Mononuclear cell (primary cell): ENCODE measurements at regions not wholly inside any gene's neighbourhood (a gene's known extent, or its start where the extent isn't known, plus 50 kb on each side); places are given as distances from the start of the nearest gene placed in this dataset.

ENCODE experiments used
- H3K27me3 ChIP-seq: 2 replicates; pipeline ENCODE4 v1.6.0; 2011; ENCODE audit warnings: low read length, control low read depth; ENCODE audit not compliant: insufficient read depth
- H3K4me1 ChIP-seq: 2 replicates; pipeline ENCODE4 v1.5.1; 2011; ENCODE audit warnings: mild to moderate bottlenecking, low read length, control low read depth; ENCODE audit not compliant: insufficient read depth
- H3K4me3 ChIP-seq: 2 replicates; pipeline ENCODE4 v1.5.1; 2011; ENCODE audit warnings: mild to moderate bottlenecking, low read length, moderate library complexity
- H3K9me3 ChIP-seq: 2 replicates; pipeline ENCODE4 v1.5.1; 2011; ENCODE audit warnings: low read depth, mild to moderate bottlenecking, control low read depth, low read length

DNA sequence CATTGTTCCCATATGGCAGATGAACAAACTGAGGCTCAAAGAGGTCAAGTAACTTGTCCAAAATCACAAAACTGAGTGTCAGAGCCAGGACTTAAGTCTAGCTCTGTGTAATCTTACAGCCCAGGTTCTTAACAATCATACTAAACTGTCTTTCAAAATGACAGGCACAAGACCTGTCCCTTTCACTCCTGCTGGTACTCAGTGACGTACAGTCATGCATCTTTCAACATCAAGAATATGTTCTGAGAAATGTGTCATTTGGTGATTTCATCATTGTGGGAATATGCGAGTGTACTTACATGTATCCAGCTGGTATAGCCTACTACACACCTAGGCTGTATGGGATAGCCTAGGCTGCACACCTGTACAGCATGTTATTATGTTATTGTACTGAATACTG, 646.8 kb upstream of the WWC1 start:
- H3K9me3 ChIP-seq, result no peaks in the 10 kb centered on the region
- H3K4me3 ChIP-seq, result no peak overlapping the region
- no peaks in the 10 kb centered on the region for H3K27me3 ChIP-seq
- no peaks in the 10 kb centered on the region for H3K4me1 ChIP-seq

DNA sequence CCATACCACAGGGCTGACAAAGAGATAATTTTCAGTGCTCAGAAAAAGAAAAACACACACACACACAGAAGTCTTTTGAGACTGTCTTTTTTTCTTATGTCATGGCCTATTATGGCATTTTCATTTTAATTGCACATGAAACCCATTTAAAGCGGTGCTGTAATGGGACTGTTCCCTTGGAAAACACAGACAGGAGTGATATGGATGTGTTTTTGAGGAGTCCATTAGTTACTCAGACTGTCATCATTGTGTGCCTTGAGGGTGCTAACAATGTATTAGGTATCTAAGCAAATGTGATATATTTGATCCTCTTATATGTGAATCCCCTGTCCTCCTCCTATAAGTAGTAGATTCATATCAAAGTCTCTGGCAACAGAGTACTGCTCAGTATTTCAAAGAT, 642.0 kb upstream of the WWC1 start:
- H3K4me1 ChIP-seq, result no peaks in the 10 kb centered on the region

DNA sequence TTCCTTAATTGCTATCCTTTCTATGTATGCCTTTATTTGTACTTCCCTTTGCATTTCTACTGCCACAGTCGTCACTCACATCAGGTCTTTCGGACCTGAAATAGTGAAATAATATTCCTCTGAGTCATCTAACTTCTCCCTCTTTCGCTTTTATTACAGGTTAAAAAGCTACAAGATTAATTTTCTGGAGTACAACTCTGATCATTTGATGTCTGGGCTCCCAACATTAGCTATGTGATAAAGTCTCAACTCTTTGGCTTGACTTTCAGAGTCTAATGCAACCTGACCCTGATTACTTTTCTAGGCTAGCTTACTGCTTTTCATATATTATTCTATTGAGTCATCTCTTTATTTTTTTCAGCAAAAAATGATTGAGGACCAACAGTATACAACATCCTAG, 638.8 kb upstream of the WWC1 start:
- Histone ChIP-seq H3K4me1 (no peaks in the 10 kb centered on the region), H3K27me3 (no peaks in the 10 kb centered on the region), H3K4me3 (no peak overlapping the region), H3K9me3 (no peaks in the 10 kb centered on the region)

More for the DNA sequence above, 642.0 kb upstream of the WWC1 start:
- no peaks in the 10 kb centered on the region for H3K9me3 ChIP-seq
- H3K27me3 ChIP-seq, result no peaks in the 10 kb centered on the region
- H3K4me3 ChIP-seq, result no peak overlapping the region

DNA sequence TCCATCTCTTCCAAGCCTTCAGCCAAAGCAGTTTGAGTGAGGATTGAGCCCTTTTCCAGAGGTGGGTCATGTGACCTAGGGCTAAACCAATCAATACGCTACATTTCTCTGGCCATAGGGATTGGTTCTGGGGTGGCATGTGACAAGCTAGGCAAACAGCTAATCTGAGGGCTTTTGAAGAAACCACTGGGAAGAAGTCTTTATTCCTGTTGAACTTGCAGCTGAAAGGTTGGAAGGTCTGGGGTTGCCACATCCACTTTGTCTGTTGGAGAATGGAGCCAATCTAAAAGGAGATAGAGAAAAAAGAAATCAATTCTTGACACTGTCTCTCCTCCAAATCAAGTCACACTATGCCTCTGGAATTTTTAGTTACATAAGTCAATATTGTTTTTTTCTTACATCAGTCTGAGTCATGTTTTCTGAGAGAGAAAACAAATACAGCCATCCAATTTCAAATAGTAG, 637.8 kb upstream of the WWC1 start:
- Histone ChIP-seq H3K4me3 (no peak overlapping the region), H3K9me3 (no peaks in the 10 kb centered on the region), H3K4me1 (no peaks in the 10 kb centered on the region), H3K27me3 (no peaks in the 10 kb centered on the region)

DNA sequence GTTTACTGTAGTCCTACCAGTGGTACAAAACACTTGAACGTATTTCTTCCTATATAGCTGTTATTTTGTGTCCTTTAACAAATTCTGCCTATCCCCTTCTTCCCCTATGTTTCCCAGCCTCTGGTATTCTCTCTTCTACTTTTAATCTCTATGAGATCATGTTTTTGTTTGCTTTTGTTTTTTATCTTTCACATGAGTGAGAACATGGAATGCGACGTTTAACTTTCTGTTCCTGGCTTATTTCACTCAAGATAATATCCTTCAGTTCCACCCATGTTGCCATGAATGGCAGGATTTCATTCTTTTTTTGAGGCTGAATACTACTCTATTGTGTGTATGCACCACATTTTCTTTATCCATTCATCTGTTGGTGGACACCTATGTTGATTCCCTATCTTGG, 634.4 kb upstream of the WWC1 start:
- Histone ChIP-seq H3K4me1 (no peaks in the 10 kb centered on the region), H3K27me3 (no peaks in the 10 kb centered on the region), H3K4me3 (no peak overlapping the region), H3K9me3 (no peaks in the 10 kb centered on the region)

DNA sequence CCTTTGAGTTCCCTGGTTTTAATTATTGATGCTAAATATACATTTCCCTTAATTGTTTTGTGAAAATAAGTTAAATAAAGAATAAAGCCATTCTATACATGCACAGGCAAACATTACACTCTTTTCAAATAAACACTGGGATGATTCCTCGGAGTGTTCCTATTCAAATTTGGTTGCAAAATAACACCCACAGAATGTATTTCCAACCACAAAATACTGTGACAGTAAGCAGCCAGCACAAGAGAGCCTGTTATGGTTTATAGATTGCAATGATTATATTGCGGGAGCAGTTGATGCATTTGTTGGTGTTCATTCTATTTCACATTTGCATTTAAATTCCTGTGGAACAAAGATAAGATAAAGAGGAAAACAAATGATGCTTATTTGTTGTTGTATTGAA, 632.6 kb upstream of the WWC1 start:
- no peak overlapping the region for H3K4me3 ChIP-seq
- H3K9me3 ChIP-seq, result no peaks in the 10 kb centered on the region
- no peaks in the 10 kb centered on the region for H3K4me1 ChIP-seq
- no peaks in the 10 kb centered on the region for H3K27me3 ChIP-seq

DNA sequence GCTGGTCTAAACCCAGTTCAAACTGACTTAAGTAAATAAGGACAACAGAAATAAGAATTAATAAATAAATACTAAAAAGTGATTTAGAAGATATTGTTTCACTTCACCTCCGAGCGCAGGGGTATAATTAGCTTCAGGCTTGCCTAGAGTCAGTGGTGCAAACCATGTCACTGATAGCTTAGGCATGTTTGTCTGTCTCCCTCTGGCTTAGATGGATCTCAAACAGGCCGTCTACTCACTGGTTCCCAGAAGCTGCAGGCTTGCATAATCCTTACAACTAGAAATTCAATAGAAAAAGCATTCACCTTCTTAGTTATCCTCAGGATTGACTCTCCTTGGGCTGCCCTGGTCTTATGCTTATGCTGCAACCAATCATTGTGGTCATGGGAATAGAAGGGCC, 629.8 kb upstream of the WWC1 start:
- H3K27me3 ChIP-seq, result no peaks in the 10 kb centered on the region

DNA sequence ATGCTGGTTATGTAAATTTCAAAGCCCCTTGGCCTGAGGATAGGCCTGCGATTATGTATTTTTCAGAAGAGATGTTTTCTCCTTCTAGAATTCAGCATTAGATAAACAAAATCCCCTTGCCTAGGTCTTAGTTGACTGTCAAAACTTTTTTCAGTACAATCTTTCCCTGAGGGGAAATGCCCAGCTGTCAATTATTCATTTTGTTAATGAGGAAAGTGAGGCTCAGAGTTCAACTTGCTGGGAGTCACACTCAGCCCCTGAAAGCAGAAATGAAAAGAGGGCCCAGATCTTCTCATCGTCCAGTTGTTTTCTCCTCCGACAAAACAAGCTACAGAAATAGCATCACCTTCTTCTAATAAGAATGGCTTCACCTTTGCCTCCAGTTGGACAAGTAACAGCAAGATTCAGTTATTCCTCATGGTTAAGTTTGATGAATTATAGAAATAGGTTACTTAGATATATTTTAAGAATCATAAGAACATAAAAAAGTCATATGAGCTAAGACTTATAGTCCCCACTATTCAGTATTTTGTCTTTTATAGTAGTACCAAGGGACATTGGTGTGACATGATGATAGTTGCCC, 627.1 kb upstream of the WWC1 start:
- no peak overlapping the region for H3K4me3 ChIP-seq

More for the DNA sequence above, 629.8 kb upstream of the WWC1 start:
- Histone ChIP-seq H3K4me3 (no peak overlapping the region), H3K4me1 (no peaks in the 10 kb centered on the region), H3K9me3 (no peaks in the 10 kb centered on the region)

DNA sequence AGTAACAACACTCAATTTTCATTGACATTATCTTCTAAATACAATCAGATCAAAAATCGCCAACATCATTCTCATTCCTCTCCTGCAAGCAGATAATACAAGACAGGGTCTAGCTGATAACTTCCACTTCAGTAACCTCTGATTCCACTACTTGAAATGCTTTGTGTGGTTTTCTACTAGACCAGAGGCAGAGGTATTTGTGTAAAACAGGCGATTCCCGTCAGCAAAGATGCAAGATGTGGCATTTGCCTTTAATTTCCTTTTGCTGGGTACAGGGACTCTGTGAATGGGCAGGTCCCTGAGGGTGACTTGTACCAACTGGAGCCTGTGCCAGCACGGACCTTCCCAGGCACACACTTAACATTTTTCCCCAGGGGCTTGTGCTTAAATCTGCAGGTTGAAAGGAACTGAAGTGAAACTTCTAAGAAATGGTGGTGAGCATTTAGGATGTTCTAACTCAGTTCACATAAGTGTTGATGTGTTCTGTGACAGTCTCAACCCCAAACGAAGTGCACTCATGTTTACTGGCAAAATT, 625.5 kb upstream of the WWC1 start:
- no peaks in the 10 kb centered on the region for H3K9me3 ChIP-seq
- H3K27me3 ChIP-seq, result no peaks in the 10 kb centered on the region
- H3K4me1 ChIP-seq, result no peaks in the 10 kb centered on the region
- no peak overlapping the region for H3K4me3 ChIP-seq

More for the DNA sequence above, 627.1 kb upstream of the WWC1 start:
- H3K4me1 ChIP-seq, result no peaks in the 10 kb centered on the region
- H3K9me3 ChIP-seq, result no peaks in the 10 kb centered on the region
- H3K27me3 ChIP-seq, result no peaks in the 10 kb centered on the region

DNA sequence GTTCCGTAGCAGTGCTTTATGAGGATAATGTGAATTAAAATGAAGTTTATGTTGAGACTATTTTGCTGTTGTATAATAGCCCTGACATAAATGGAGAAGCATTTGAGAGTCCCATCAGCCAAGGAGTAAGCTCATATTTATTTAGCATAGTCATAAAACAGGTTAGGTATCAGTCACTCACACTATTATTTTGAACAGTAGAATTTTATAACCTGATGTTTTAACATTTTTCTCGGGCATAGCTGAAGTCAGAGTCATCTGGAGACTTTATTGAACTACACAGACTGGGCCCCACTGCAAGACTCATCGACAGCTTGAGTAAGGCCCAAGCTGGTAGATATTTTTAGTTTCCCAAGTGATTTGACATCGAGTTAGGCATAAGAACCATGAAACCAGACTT, 620.3 kb upstream of the WWC1 start:
- Histone ChIP-seq H3K27me3 (no peaks in the 10 kb centered on the region), H3K4me1 (no peaks in the 10 kb centered on the region), H3K9me3 (no peaks in the 10 kb centered on the region), H3K4me3 (no peak overlapping the region)

DNA sequence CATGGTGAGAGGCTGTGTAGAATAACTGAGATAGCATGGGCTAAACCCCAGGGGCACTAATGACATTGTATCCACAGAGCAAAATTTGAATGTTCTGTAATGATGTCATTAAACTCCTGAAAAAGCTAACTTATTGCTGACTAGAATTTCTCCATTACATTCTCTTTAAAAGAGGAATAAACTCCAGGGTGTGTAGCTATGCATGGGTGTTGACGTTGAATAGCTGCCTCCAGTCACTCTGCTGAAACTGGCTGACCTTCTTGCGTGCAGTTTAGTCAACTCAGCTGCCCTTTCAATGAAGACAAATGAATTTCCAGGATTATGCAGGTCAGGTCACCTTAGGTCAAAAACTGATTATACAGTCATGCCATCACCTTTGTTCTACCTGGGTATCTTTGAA, 617.5 kb upstream of the WWC1 start:
- Histone ChIP-seq H3K9me3 (no peaks in the 10 kb centered on the region), H3K27me3 (no peaks in the 10 kb centered on the region), H3K4me3 (no peak overlapping the region), H3K4me1 (no peaks in the 10 kb centered on the region)

DNA sequence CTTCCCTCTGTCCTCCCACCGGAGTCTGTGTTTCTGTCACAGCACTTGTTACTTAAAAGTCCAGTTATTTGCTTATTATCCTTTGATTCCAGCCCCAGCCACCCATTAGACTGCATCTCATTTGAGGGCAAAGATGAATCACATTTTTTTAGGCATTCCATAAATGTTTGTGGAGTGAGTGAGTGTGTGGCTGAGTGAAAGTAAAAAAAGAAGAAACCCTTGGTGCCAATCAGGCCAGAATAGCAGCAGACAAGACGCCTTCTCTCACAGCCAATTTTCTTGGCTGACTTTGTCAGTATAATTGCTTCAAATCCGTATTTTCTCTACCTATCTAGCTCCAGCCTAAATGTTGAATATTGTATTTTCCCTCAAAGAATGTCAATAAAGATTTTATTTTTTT, 613.0 kb upstream of the WWC1 start:
- H3K27me3 ChIP-seq, result no peaks in the 10 kb centered on the region
- H3K9me3 ChIP-seq, result no peaks in the 10 kb centered on the region
- no peak overlapping the region for H3K4me3 ChIP-seq
- H3K4me1 ChIP-seq, result no peaks in the 10 kb centered on the region

DNA sequence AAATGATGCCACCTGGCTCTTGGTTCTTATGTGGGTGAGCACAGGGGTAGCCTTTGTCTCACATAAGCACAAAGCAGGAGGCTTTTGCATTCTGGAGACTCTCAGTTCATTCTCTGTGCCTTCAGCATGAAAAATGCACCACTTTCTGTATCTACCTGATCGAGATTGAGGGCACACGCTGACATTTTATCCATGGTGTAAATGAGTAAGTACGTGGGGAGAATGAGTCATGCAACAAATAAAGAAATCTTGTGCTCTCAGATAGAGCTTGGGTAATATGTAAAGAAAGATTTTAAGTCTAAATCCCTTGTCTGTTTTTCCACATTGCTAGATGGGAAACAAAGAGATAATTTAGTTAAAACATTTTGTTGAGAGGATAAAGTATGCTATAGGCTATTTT, 607.2 kb upstream of the WWC1 start:
- H3K4me3 ChIP-seq, result no peak overlapping the region
- no peaks in the 10 kb centered on the region for H3K9me3 ChIP-seq
- no peaks in the 10 kb centered on the region for H3K27me3 ChIP-seq
- no peaks in the 10 kb centered on the region for H3K4me1 ChIP-seq

DNA sequence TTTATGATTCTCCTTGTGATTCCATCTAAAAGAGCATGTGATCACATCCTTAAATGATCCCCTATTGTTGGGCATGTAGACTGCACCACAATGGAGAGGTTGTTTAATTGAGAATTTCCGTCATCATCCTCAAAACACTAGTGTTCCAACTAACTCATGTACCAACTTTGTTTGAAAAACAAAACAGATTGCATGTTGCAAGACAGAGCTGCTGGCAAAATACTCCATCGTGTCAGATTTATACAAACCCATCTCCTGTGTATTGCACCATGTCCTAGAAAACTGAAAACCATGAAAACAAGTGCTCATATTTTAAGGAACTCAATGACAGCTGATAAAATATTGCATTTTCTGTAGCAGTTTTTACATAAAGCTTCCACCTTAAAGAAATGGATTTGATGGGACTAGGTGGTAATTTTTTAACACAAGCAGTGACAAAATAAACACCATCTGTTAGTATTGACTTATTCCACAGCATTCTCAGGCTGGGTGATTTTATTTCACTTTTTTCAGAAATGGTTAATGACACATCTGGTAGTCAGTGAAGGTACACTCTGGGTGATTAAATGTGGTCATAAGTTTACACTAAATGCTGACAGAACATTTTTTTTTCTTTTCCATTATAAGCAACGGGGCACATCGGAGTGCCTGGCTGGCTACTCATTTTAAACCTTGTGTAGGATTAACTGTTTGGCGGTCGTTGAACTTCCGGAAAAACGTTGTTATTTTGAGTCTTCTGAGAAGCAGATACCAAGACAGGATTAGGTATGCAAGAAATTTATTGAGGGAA, 602.9 kb upstream of the WWC1 start:
- Histone ChIP-seq H3K4me3 (no peak overlapping the region), H3K4me1 (no peaks in the 10 kb centered on the region), H3K27me3 (no peaks in the 10 kb centered on the region), H3K9me3 (no peaks in the 10 kb centered on the region)

DNA sequence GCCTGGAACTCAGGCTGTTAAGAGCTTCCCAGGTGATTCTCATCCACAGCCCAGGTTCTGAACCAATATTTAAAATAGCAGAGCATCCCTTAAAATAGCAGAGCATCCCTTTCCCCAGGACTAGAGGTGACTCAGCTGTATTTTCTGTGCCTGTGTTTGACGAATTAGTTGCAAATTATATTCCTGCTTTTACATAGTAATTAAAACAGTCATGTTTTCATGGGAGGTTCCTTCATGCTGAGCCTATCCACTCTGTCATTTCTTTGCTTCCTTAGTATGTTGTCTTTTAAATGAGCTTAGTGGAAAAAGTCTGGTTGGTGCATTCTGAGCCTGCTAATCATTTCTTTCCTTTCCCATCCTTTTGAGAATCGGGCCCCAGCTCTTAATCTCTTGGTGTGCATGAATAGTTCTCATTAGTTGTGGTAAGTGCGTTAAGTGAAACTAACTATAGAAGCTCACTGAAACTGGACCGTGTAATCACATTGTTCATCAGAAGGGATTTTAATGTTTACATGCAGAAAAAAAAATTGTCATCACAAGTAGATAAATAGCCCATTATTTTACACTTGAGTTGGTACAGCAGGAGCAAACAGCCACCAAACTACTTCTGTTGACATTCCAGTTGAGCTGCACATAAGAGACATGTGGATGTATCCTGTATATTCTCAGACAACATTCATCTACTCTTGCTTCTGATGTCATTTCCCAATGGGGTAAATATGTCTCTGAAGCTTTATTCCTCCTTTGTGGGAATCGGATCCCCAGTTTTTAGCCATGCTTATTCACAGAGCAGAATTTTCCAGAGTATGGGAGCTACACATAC, 596.9 kb upstream of the WWC1 start:
- no peaks in the 10 kb centered on the region for H3K9me3 ChIP-seq
- H3K4me3 ChIP-seq, result no peak overlapping the region
- no peaks in the 10 kb centered on the region for H3K4me1 ChIP-seq
- no peaks in the 10 kb centered on the region for H3K27me3 ChIP-seq
